CD4-positive, alpha-beta T cell (primary cell): ENCODE measurements at regions not wholly inside any gene's neighbourhood (a gene's known extent, or its start where the extent isn't known, plus 50 kb on each side); places are given as distances from the start of the nearest gene placed in this dataset.

Experiments
- ATAC-seq: fragments of 200-7000 bp; cut with Tn5 transposase; one replicate; pipeline ENCODE4 v1.10.0; 2022; ENCODE audit warnings: mild to moderate bottlenecking; ENCODE audit not compliant: poor library complexity
- CTCF ChIA-PET: fragments of 350-600 bp; sonication (Branson Sonifier 250); formaldehyde crosslinking; loops from one replicate; lab custom pipeline; 2021; ENCODE audit warnings: antibody characterized with exemption, inconsistent platforms; lab: Charles Lee
- POLR2A ChIA-PET: fragments of 350-600 bp; sonication (Branson Sonifier 250); formaldehyde crosslinking; loops from one replicate; lab custom pipeline; 2021; ENCODE audit warnings: antibody characterized with exemption, inconsistent platforms; lab: Charles Lee
- DNase-seq, 14 experiments: peaks; one replicate each; pipeline ENCODE4 v3.0.0-alpha.2; 2013 to 2020; ENCODE audit warnings: mixed read lengths in 2 of 14
- H3K27ac ChIP-seq, 2 donors: one replicate each; pipeline versions ENCODE4 v1.5.1 to v1.7.0; 2013; ENCODE audit warnings: low read length in 2 of 2, low read depth in 1 of 2, mild to moderate bottlenecking in 1 of 2
- H3K27me3 ChIP-seq, 2 experiments: 1 replicate in 1 of 2; 2 replicates in 1 of 2; pipeline versions ENCODE4 v1.6.1 to v1.7.0; 2013; ENCODE audit warnings: low read length in 2 of 2, control low read depth in 1 of 2, mild to moderate bottlenecking in 1 of 2, moderate library complexity in 1 of 2; ENCODE audit not compliant: insufficient read depth in 2 of 2, control insufficient read depth in 1 of 2
- H3K36me3 ChIP-seq: one replicate; pipeline ENCODE4 v1.6.1; 2013; ENCODE audit warnings: low read length, control low read depth; ENCODE audit not compliant: insufficient read depth
- H3K4me1 ChIP-seq: one replicate; pipeline ENCODE4 v1.6.1; 2013; ENCODE audit warnings: low read length, control low read depth; ENCODE audit not compliant: insufficient read depth
- H3K4me3 ChIP-seq: one replicate; pipeline ENCODE4 v1.5.1; 2013; ENCODE audit warnings: mild to moderate bottlenecking, low read length, moderate library complexity
- H3K9me3 ChIP-seq, 2 experiments: 1 replicate in 1 of 2; 2 replicates in 1 of 2; pipeline versions ENCODE4 v1.6.1 to v1.7.0; 2013; ENCODE audit warnings: low read length in 2 of 2, mild to moderate bottlenecking in 2 of 2, control low read depth in 1 of 2, moderate library complexity in 1 of 2; ENCODE audit not compliant: control insufficient read depth in 1 of 2, insufficient read depth in 1 of 2
- H3K27ac Mint-ChIP-seq: one replicate; pipeline ENCODE4 v1.8.0; 2020; ENCODE audit warnings: mixed read lengths
- H3K27me3 Mint-ChIP-seq: one replicate; pipeline ENCODE4 v1.8.0; 2021; ENCODE audit warnings: mixed read lengths
- H3K36me3 Mint-ChIP-seq: one replicate; pipeline ENCODE4 v1.8.0; 2021; ENCODE audit warnings: low read depth, mixed read lengths
- H3K4me1 Mint-ChIP-seq: one replicate; pipeline ENCODE4 v1.8.0; 2021; ENCODE audit warnings: low read depth, mixed read lengths
- H3K4me3 Mint-ChIP-seq: one replicate; pipeline ENCODE4 v1.8.0; 2020; ENCODE audit warnings: mild to moderate bottlenecking, mixed read lengths
- H3K9me3 Mint-ChIP-seq: one replicate; pipeline ENCODE4 v1.8.0; 2020; ENCODE audit warnings: mixed read lengths
- CTCF ChIP-seq: fragments of 200-600 bp; IDR thresholded peaks from one replicate; pipeline ENCODE4 v1.8.0; 2022; ENCODE audit warnings: antibody characterized with exemption, mild to moderate bottlenecking
- intact Hi-C, 2 experiments: fragments of 100-400 bp; cut with DNase I in 1 of 2; cut with micrococcal nuclease in 1 of 2; formaldehyde crosslinking; loops; one replicate each; pipeline versions ENCODE4 v1.15.1 to v1.9.0; 2023 to 2025; cut with DNase I, micrococcal nuclease

GRCh38 chr14:45742187-45742586, 489.2 kb upstream of the MIS18BP1 start:
- intact Hi-C loops, result no loop called here
- Histone ChIP-seq H3K27ac (no peak overlapping the region), H3K9me3 (peaks cover 5 to 8% of the 10 kb centered on the region in 2 experiments), H3K4me3 (no peak overlapping the region), H3K36me3 (no peaks in the 10 kb centered on the region), H3K27me3 (no peaks in the 10 kb centered on the region), H3K4me1 (no peaks in the 10 kb centered on the region)
- H3K27ac Mint-ChIP-seq, result no peak overlapping the region
- DNase-seq, result no peak
- H3K9me3 Mint-ChIP-seq, result peaks cover 15% of the 10 kb centered on the region
- no peak for TF ChIP-seq CTCF
- H3K4me3 Mint-ChIP-seq, result no peak overlapping the region
- no peaks in the 10 kb centered on the region for H3K27me3 Mint-ChIP-seq
- CTCF ChIA-PET, result no interaction called here
- H3K4me1 Mint-ChIP-seq, result no peaks in the 10 kb centered on the region
- POLR2A ChIA-PET, result no interaction called here
- no peak for ATAC-seq
- H3K36me3 Mint-ChIP-seq, result no peaks in the 10 kb centered on the region

- Mint-ChIP-seq H3K4me3 (no peak overlapping the region), H3K4me1 (no peaks in the 10 kb centered on the region), H3K27ac (no peak overlapping the region), H3K36me3 (no peaks in the 10 kb centered on the region), H3K27me3 (no peaks in the 10 kb centered on the region), H3K9me3 (peaks cover 25% of the 10 kb centered on the region)
- Histone ChIP-seq H3K27me3 (no peaks in the 10 kb centered on the region), H3K4me1 (no peaks in the 10 kb centered on the region), H3K9me3 (no peaks in the 10 kb centered on the region), H3K36me3 (no peaks in the 10 kb centered on the region), H3K4me3 (no peak overlapping the region), H3K27ac (no peak overlapping the region)
- ChIA-PET CTCF (no interaction called here), POLR2A (no interaction called here)
- no peak for TF ChIP-seq CTCF
- no peak for ATAC-seq
- DNase-seq, result no peak
- intact Hi-C loops, result no loop called here
These were observed 475.6 kb upstream of the MIS18BP1 start for GRCh38 chr14:45728434-45729225.

GRCh38 chr14:45727133-45727532, 474.1 kb upstream of the MIS18BP1 start:
- H3K4me3 ChIP-seq, result no peak overlapping the region
- ChIA-PET POLR2A (no interaction called here), CTCF (interaction anchor here (1.3 kb wide), 1 partner anchor 11 kb away, joined by 3 read pairs; no protein-coding TSS in a partner anchor)
- H3K4me1 ChIP-seq, result no peaks in the 10 kb centered on the region
- no peak overlapping the region for H3K27ac ChIP-seq
- H3K27ac Mint-ChIP-seq, result no peak overlapping the region
- no peak overlapping the region for H3K4me3 Mint-ChIP-seq
- no peaks in the 10 kb centered on the region for H3K27me3 ChIP-seq
- intact Hi-C loops, result no loop called here
- DNase-seq (no peak), ATAC-seq (no peak)
- H3K36me3 ChIP-seq, result no peaks in the 10 kb centered on the region
- no peaks in the 10 kb centered on the region for H3K9me3 ChIP-seq
- no peaks in the 10 kb centered on the region for H3K27me3 Mint-ChIP-seq
- no peak for TF ChIP-seq CTCF
- H3K9me3 Mint-ChIP-seq, result peaks cover 13% of the 10 kb centered on the region
- H3K36me3 Mint-ChIP-seq, result no peaks in the 10 kb centered on the region
- no peaks in the 10 kb centered on the region for H3K4me1 Mint-ChIP-seq
